ENCODE measurements at regions not wholly inside any gene's neighbourhood (a gene's known extent, or its start where the extent isn't known, plus 50 kb on each side); places are given as distances from the start of the nearest gene placed in this dataset.

- TF ChIP-seq, protein P1, sequence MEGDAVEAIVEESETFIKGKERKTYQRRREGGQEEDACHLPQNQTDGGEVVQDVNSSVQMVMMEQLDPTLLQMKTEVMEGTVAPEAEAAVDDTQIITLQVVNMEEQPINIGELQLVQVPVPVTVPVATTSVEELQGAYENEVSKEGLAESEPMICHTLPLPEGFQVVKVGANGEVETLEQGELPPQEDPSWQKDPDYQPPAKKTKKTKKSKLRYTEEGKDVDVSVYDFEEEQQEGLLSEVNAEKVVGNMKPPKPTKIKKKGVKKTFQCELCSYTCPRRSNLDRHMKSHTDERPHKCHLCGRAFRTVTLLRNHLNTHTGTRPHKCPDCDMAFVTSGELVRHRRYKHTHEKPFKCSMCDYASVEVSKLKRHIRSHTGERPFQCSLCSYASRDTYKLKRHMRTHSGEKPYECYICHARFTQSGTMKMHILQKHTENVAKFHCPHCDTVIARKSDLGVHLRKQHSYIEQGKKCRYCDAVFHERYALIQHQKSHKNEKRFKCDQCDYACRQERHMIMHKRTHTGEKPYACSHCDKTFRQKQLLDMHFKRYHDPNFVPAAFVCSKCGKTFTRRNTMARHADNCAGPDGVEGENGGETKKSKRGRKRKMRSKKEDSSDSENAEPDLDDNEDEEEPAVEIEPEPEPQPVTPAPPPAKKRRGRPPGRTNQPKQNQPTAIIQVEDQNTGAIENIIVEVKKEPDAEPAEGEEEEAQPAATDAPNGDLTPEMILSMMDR (conservative IDR thresholded peaks at IDR 0.05; ENCODE audit: low read depth, low read length) = no peak
- TF ChIP-seq EZH2 (IDR thresholded peaks at IDR 0.05; ENCODE audit: borderline replicate concordance, low read depth, low read length, poor library complexity, severe bottlenecking) = no peak
Measured at GRCh38 chr15:96160269-96160668, 170.2 kb upstream of the NR2F2 start.
